Esophagus squamous epithelium (tissue), 5 donors: ENCODE measurements at regions not wholly inside any gene's neighbourhood (a gene's known extent, or its start where the extent isn't known, plus 50 kb on each side); places are given as distances from the start of the nearest gene placed in this dataset.

ENCODE experiments used
- DNase-seq: peaks from one replicate; lab custom pipeline; 2025; lab: John Stamatoyannopoulos, UW
- H3K27ac ChIP-seq, 4 donors: fragments of 200-600 bp; sonication (generic); one replicate each; pipeline ENCODE4 v1.5.1; 2016 to 2019; ENCODE audit warnings: mild to moderate bottlenecking in 1 of 4
- H3K27me3 ChIP-seq, 4 donors: fragments of 200-600 bp; sonication (generic); 1 replicate in 3 of 4; 2 replicates in 1 of 4; pipeline versions ENCODE4 v1.5.1 to v1.6.0; 2017 to 2021; ENCODE audit warnings: antibody characterized with exemption in 1 of 4
- H3K36me3 ChIP-seq, 3 donors: fragments of 200-600 bp; sonication (generic); one replicate each; pipeline ENCODE4 v1.5.1; 2016 to 2019
- H3K4me1 ChIP-seq, 3 donors: fragments of 200-600 bp; sonication (generic); one replicate each; pipeline ENCODE4 v1.5.1; 2017 to 2019
- H3K4me3 ChIP-seq, 4 donors: fragments of 200-600 bp; sonication (generic); 1 replicate in 3 of 4; 2 replicates in 1 of 4; pipeline ENCODE4 v1.5.1; 2016 to 2019; ENCODE audit warnings: mild to moderate bottlenecking in 2 of 4, moderate library complexity in 1 of 4
- H3K9me3 ChIP-seq, 3 donors: fragments of 200-600 bp; sonication (generic); one replicate each; pipeline ENCODE4 v1.5.1; 2016 to 2019
- CTCF ChIP-seq, 6 experiments: fragments of 450-650 bp in 4 of 6; fragments of 200-600 bp in 2 of 6; sonication (generic) in 2 of 6; IDR thresholded peaks; one replicate each; pipeline ENCODE4 v1.5.1; 2016 to 2019; ENCODE audit warnings: antibody characterized with exemption in 6 of 6, mild to moderate bottlenecking in 4 of 6, moderate library complexity in 4 of 6
- POLR2A ChIP-seq, 4 donors: fragments of 450-650 bp; IDR thresholded peaks; one replicate each; pipeline ENCODE4 v1.6.1; 2017; ENCODE audit warnings: antibody characterized with exemption in 4 of 4, mild to moderate bottlenecking in 4 of 4, moderate library complexity in 3 of 4
- WGBS, 2 donors: methylation state at CpG; one replicate each; pipeline ENCODE4 v1.1.5; 2018; 5-methylcytosine and 5-hydroxymethylcytosine counted together
- intact Hi-C: fragments of 100-400 bp; cut with DNase I; formaldehyde crosslinking; loops from one replicate; pipeline ENCODE4 v1.15.0; 2022
- donor health status: DM: yes; HTN: yes; CAD: no.

DNA sequence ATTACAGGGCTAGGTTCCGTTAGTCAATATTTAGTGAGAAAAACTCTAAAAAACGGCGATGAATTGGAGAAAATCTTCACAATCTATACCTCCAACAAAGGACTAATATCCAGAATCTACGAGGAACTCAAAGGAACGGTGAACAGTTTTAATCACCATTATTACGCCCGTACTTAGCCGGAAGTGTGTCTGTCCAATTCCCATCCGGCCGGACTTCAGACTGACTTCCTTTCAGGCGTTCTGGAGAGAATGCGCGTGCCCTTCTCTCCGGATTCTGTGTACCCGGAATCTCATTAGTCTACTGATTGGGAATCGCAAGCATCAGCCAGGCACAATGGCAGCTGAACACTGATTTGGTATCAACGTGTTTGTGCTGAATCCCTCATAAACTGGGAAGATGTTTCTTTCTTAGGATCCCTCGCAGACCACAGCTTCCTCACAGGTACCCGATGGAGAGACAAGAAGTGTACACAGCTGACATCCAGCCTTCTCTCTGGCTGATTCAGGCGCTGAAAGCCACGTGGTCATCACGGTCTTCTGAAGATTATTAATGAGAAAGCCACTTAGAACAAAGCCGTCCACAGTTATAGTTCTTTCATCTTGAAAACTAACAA, 239.9 kb downstream of the ZNF516 start:
- 87 to 92% methylated on average over 22 to 23 of the region's 23 CpGs for WGBS, 2 donors
- no peak overlapping the region for H3K27ac ChIP-seq
- H3K4me1 ChIP-seq: peaks cover 0 to 12% (median 0%) of the 10 kb centered on the region in 3 donors
- DNase-seq: no peak
- TF ChIP-seq POLR2A (IDR thresholded peaks at IDR 0.05): no peak
- no peak for TF ChIP-seq CTCF (IDR thresholded peaks at IDR 0.05)
- intact Hi-C loops: no loop called here
- H3K4me3 ChIP-seq: no peak overlapping the region
- H3K27me3 ChIP-seq: no peaks in the 10 kb centered on the region
- H3K36me3 ChIP-seq: no peaks in the 10 kb centered on the region
- no peaks in the 10 kb centered on the region for H3K9me3 ChIP-seq

GRCh38 chr18:76252880-76253279, 242.2 kb downstream of the ZNF516 start:
- H3K27ac ChIP-seq: no peak overlapping the region
- H3K36me3 ChIP-seq: no peaks in the 10 kb centered on the region
- H3K9me3 ChIP-seq: no peaks in the 10 kb centered on the region
- TF ChIP-seq CTCF (IDR thresholded peaks at IDR 0.05) (peak in 1 of 6 experiments; percentile 29), POLR2A (IDR thresholded peaks at IDR 0.05) (no peak)
- H3K4me1 ChIP-seq: no peaks in the 10 kb centered on the region
- H3K27me3 ChIP-seq: no peaks in the 10 kb centered on the region
- intact Hi-C loops: no loop called here
- DNase-seq: no peak
- H3K4me3 ChIP-seq: no peak overlapping the region
- 21 to 51% methylated on average over 3 of the region's 3 CpGs for WGBS, 2 donors

- Histone ChIP-seq H3K4me3 (no peak overlapping the region), H3K27me3 (no peaks in the 10 kb centered on the region), H3K36me3 (no peaks in the 10 kb centered on the region), H3K27ac (no peak overlapping the region), H3K9me3 (no peaks in the 10 kb centered on the region), H3K4me1 (no peaks in the 10 kb centered on the region)
- no peak for DNase-seq
- intact Hi-C loops: no loop called here
- TF ChIP-seq CTCF (IDR thresholded peaks at IDR 0.05): no peak
- no peak for TF ChIP-seq POLR2A (IDR thresholded peaks at IDR 0.05)
- 59 to 67% methylated on average over 2 of the region's 2 CpGs for WGBS, 2 donors
These were observed 242.9 kb downstream of the ZNF516 start for GRCh38 chr18:76252139-76252538.

- no peaks in the 10 kb centered on the region for H3K27me3 ChIP-seq
- no peak overlapping the region for H3K27ac ChIP-seq
- intact Hi-C loops: no loop called here
- 61 to 63% methylated on average over 11 of the region's 11 CpGs for WGBS, 2 donors
- TF ChIP-seq POLR2A (IDR thresholded peaks at IDR 0.05) (no peak), CTCF (IDR thresholded peaks at IDR 0.05) (no peak)
- DNase-seq: no peak
- H3K36me3 ChIP-seq: no peaks in the 10 kb centered on the region
- no peak overlapping the region for H3K4me3 ChIP-seq
- H3K4me1 ChIP-seq: no peaks in the 10 kb centered on the region
- H3K9me3 ChIP-seq: no peaks in the 10 kb centered on the region
These were observed 243.4 kb downstream of the ZNF516 start for GRCh38 chr18:76251691-76252090.

DNA sequence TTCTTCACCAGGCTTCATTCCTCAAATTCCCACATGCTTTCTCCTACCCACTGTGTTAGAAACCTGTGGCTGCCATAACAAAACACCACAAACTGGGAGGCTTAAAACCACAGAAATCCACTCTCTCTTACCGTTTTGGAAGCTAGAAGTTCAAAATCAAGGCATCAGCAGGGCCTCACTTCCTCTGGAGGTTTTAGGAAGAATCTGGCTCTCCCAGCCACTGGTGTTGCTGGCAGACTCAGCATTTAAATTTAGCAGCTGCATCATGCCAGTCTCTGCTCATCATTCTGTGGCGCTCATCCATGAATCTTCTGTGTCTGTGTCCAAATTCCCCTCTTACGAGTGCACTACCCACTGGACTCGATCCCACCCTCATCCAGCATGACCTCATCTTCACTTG, 248.5 kb downstream of the ZNF516 start:
- no peaks in the 10 kb centered on the region for H3K27me3 ChIP-seq
- H3K4me3 ChIP-seq: no peak overlapping the region
- 48 to 60% methylated on average over 4 of the region's 4 CpGs for WGBS, 2 donors
- H3K4me1 ChIP-seq: no peaks in the 10 kb centered on the region
- TF ChIP-seq POLR2A (IDR thresholded peaks at IDR 0.05) (no peak), CTCF (IDR thresholded peaks at IDR 0.05) (no peak)
- no peaks in the 10 kb centered on the region for H3K9me3 ChIP-seq
- intact Hi-C loops: no loop called here
- H3K36me3 ChIP-seq: no peaks in the 10 kb centered on the region
- DNase-seq: no peak
- H3K27ac ChIP-seq: no peak overlapping the region
